Ovary (tissue), 7 donors: ENCODE measurements at regions not wholly inside any gene's neighbourhood (a gene's known extent, or its start where the extent isn't known, plus 50 kb on each side); places are given as distances from the start of the nearest gene placed in this dataset.

ENCODE experiments used
- DNase-seq, 5 donors: peaks; one replicate each; pipeline ENCODE4 v3.0.0-alpha.2; 2019 to 2020
- H3K27ac ChIP-seq, 2 donors: fragments of 200-600 bp; one replicate each; pipeline versions ENCODE4 v1.5.1 to v1.8.0; 2019 to 2022
- H3K27me3 ChIP-seq: fragments of 200-600 bp; one replicate; pipeline ENCODE4 v1.8.0; 2022
- H3K36me3 ChIP-seq: fragments of 200-600 bp; sonication (generic); one replicate; pipeline ENCODE4 v1.5.1; 2019
- H3K4me1 ChIP-seq: one replicate; pipeline ENCODE4 v1.8.1; 2013; ENCODE audit warnings: mild to moderate bottlenecking, moderate library complexity; ENCODE audit not compliant: insufficient read depth
- H3K4me3 ChIP-seq: fragments of 200-600 bp; sonication (generic); one replicate; pipeline ENCODE4 v1.5.1; 2017
- H3K9me3 ChIP-seq, 2 donors: fragments of 200-600 bp in 1 of 2; sonication (generic) in 1 of 2; one replicate each; pipeline versions ENCODE4 v1.5.1 to v1.8.1; 2013 to 2019; ENCODE audit warnings: mild to moderate bottlenecking in 1 of 2, moderate library complexity in 1 of 2
- CTCF ChIP-seq, 3 donors: fragments of 450-650 bp in 2 of 3; fragments of 200-600 bp in 1 of 3; IDR thresholded peaks; one replicate each; pipeline versions ENCODE4 v1.5.1 to v1.8.0; 2016 to 2022; ENCODE audit warnings: antibody characterized with exemption in 3 of 3, mild to moderate bottlenecking in 1 of 3
- EP300 ChIP-seq: sonication (generic); formaldehyde crosslinking; IDR thresholded peaks from one replicate; pipeline ENCODE4 v1.6.1; 2017; ENCODE audit warnings: antibody characterized with exemption
- POLR2A ChIP-seq: fragments of 450-650 bp; IDR thresholded peaks from one replicate; pipeline ENCODE4 v1.6.1; 2017; ENCODE audit warnings: antibody characterized with exemption, mild to moderate bottlenecking, moderate library complexity
- WGBS, 3 donors: extraction: QIAGEN DNeasy Blood & Tissue Kit in 1 of 3; methylation state at CpG; one replicate each; pipeline versions ENCODE4 v1.1.5 to v1.1.7; 2013 to 2017; 5-methylcytosine and 5-hydroxymethylcytosine counted together
- intact Hi-C, 4 donors: fragments of 100-400 bp; cut with DNase I; formaldehyde crosslinking; loops; one replicate each; pipeline versions ENCODE4 v1.11.0 to v1.15.1; 2022 to 2023
- donor health status: DM: no; HTN: no; CAD: no; lungs with moderate emphysema.
- donor health status: DM: no; HTN: no; CAD: no.
- donor health status: Bipolar disorder and iron deficiency.
- donor health status: DM: no; HTN: no; CAD: no.
- donor health status: DM: yes; HTN: yes; CAD: no.

GRCh38 chr6:167446046-167446445 is 121.2 kb downstream of the TTLL2 start:
- no peaks in the 10 kb centered on the region for H3K9me3 ChIP-seq
- TF ChIP-seq CTCF (IDR thresholded peaks at IDR 0.05) = no peak
- no peak for TF ChIP-seq POLR2A
- TF ChIP-seq EP300 = no peak
- no peak overlapping the region for H3K27ac ChIP-seq
- DNase-seq = no peak
- H3K27me3 ChIP-seq = no peaks in the 10 kb centered on the region
- H3K4me3 ChIP-seq = no peak overlapping the region
- no peaks in the 10 kb centered on the region for H3K4me1 ChIP-seq
- intact Hi-C loops = no loop called here
- H3K36me3 ChIP-seq = no peaks in the 10 kb centered on the region
- WGBS, 3 donors = 90 to 93% (median 92%) methylated on average over 8 of the region's 8 CpGs

GRCh38 chr6:167446971-167447370 is 122.1 kb downstream of the TTLL2 start:
- TF ChIP-seq CTCF (IDR thresholded peaks at IDR 0.05) (no peak), POLR2A (no peak), EP300 (no peak)
- WGBS, 3 donors = 87 to 92% (median 92%) methylated on average over 9 of the region's 9 CpGs

GRCh38 chr6:167448378-167448777 is 123.5 kb downstream of the TTLL2 start:
- TF ChIP-seq POLR2A = no peak
- TF ChIP-seq CTCF (IDR thresholded peaks at IDR 0.05) = no peak
- no peak for TF ChIP-seq EP300
- Histone ChIP-seq H3K9me3 (no peaks in the 10 kb centered on the region), H3K36me3 (no peaks in the 10 kb centered on the region), H3K27me3 (no peaks in the 10 kb centered on the region), H3K27ac (no peak overlapping the region), H3K4me1 (no peaks in the 10 kb centered on the region), H3K4me3 (no peak overlapping the region)
- no peak for DNase-seq
- intact Hi-C loops = no loop called here
- 81 to 92% (median 87%) methylated on average over 5 of the region's 5 CpGs for WGBS, 3 donors

More at GRCh38 chr6:167446971-167447370, 122.1 kb downstream of the TTLL2 start:
- Histone ChIP-seq H3K27ac (no peak overlapping the region), H3K36me3 (no peaks in the 10 kb centered on the region), H3K4me3 (no peak overlapping the region), H3K4me1 (no peaks in the 10 kb centered on the region), H3K9me3 (no peaks in the 10 kb centered on the region), H3K27me3 (no peaks in the 10 kb centered on the region)
- intact Hi-C loops = no loop called here
- no peak for DNase-seq

DNA sequence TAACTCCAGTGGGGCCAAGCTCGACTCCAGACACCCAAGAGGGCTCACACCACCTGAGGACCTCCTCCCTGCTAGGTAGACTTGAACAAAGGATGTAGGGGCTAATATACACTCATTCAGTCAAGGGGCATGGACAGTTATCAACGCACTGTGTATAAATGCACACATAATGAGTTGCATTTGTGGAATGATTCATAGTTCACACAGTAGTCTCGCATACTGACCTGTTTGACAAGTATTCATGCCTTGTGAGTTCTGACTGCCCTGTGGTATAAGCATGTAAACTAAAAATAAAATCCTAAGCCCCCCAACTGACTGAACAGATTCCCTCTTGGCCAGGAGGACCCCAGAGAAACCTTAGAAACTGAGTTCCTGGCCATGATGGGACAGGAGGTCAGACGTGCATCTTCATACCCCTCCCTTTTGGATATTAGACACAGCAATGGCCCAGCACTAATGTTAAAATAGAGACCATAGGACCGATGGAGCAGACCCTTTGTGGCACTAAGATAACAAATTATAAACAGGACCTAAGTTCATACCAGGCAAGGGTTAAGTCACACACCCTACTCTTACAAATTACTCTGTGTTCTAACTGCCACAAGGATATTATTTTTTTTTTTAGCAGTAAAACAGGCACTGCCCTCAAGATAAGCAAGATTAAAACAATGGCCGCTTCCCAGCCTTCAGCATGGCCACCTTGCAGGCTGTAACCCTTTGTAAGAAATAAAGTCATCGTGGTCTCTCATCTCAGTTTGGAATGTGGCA is 124.4 kb downstream of the TTLL2 start:
- DNase-seq = no peak
- Histone ChIP-seq H3K4me1 (no peaks in the 10 kb centered on the region), H3K9me3 (no peaks in the 10 kb centered on the region), H3K4me3 (no peak overlapping the region), H3K27me3 (no peaks in the 10 kb centered on the region), H3K36me3 (no peaks in the 10 kb centered on the region), H3K27ac (no peak overlapping the region)
- TF ChIP-seq CTCF (IDR thresholded peaks at IDR 0.05) (no peak), POLR2A (no peak), EP300 (no peak)
- 68 to 80% (median 75%) methylated on average over 7 of the region's 7 CpGs for WGBS, 3 donors
- intact Hi-C loops = no loop called here
